Endodermal cell (in vitro differentiated cells): ENCODE measurements at regions not wholly inside any gene's neighbourhood (a gene's known extent, or its start where the extent isn't known, plus 50 kb on each side); places are given as distances from the start of the nearest gene placed in this dataset.

ENCODE experiments used
- DNase-seq: peaks from one replicate; pipeline ENCODE4 v3.0.0-alpha.2; 2017
- H3K27ac ChIP-seq: 2 replicates; pipeline ENCODE4 v1.5.1; 2013; ENCODE audit warnings: mild to moderate bottlenecking, low read depth, low read length, moderate library complexity
- H3K27me3 ChIP-seq: 2 replicates; pipeline ENCODE4 v1.6.1; 2013; ENCODE audit warnings: mild to moderate bottlenecking, low read length, moderate library complexity; ENCODE audit not compliant: insufficient read depth, control insufficient read depth, poor library complexity, severe bottlenecking
- H3K36me3 ChIP-seq: 2 replicates; pipeline ENCODE4 v1.7.0; 2013; ENCODE audit warnings: mild to moderate bottlenecking, low read length, moderate library complexity; ENCODE audit not compliant: control insufficient read depth, insufficient read depth
- H3K4me1 ChIP-seq: one replicate; pipeline ENCODE4 v1.7.0; 2013; ENCODE audit warnings: low read length; ENCODE audit not compliant: control insufficient read depth, insufficient read depth
- H3K4me3 ChIP-seq: 2 replicates; pipeline ENCODE4 v1.5.1; 2013; ENCODE audit warnings: mild to moderate bottlenecking, low read length, moderate library complexity
- H3K9ac ChIP-seq: 2 replicates; pipeline ENCODE4 v1.6.1; 2013; ENCODE audit warnings: mild to moderate bottlenecking, low read length, moderate library complexity; ENCODE audit not compliant: poor library complexity, severe bottlenecking; ENCODE audit errors: extremely low read depth
- H3K9me3 ChIP-seq: 2 replicates; pipeline ENCODE4 v1.6.1; 2013; ENCODE audit warnings: mild to moderate bottlenecking, low read length, moderate library complexity; ENCODE audit not compliant: control insufficient read depth
- H3K27ac Mint-ChIP-seq: 2 replicates; pipeline ENCODE4 v1.8.0; 2020; ENCODE audit warnings: mixed read lengths
- H3K27me3 Mint-ChIP-seq: 2 replicates; pipeline ENCODE4 v1.8.0; 2021; ENCODE audit warnings: mild to moderate bottlenecking, mixed read lengths; ENCODE audit not compliant: insufficient read depth
- H3K36me3 Mint-ChIP-seq: 2 replicates; pipeline ENCODE4 v1.8.0; 2020; ENCODE audit warnings: low read depth, mixed read lengths
- H3K4me1 Mint-ChIP-seq: 2 replicates; pipeline ENCODE4 v1.8.0; 2020; ENCODE audit warnings: mixed read lengths
- H3K4me3 Mint-ChIP-seq: 2 replicates; pipeline ENCODE4 v1.8.0; 2020; ENCODE audit warnings: mild to moderate bottlenecking, moderate library complexity, mixed read lengths
- H3K9me3 Mint-ChIP-seq: 2 replicates; pipeline ENCODE4 v1.8.0; 2020; ENCODE audit warnings: mild to moderate bottlenecking, mixed read lengths
- WGBS, 2 experiments: methylation state at CpG; one replicate each; pipeline versions ENCODE4 v1.1.5 to v1.1.7; 2013; ENCODE audit warnings: missing lambda C conversion rate in 2 of 2, mixed read lengths in 1 of 2; ENCODE audit not compliant: insufficient coverage in 1 of 2, insufficient read length in 1 of 2; 5-methylcytosine and 5-hydroxymethylcytosine counted together
- TF ChIP-seq, protein P1 (sequence below): fragments of 200-600 bp; sonication (generic); conservative IDR thresholded peaks from 2 replicates; pipeline ENCODE4 v1.5.0; 2021; ENCODE audit warnings: antibody characterized with exemption, mild to moderate bottlenecking

DNA sequence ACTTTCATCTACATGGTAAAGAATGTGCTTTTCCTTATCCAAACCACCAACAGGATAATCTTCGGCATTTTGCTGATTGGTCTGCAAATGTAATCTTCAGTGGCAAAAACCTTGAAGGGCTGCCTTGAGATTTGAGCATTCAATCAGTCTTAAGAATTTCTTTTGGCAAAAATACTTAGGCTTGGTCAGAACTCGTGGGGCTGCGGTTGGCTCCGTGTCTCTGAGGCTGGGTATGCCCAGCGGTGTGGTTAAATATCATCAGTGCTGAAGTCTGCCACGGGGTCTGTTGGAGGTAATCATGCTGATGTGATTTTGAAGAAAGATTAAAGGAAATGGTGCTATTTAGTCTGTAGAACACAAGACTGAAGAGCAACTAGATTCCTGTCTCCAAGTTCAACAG lies 262.6 kb downstream of the EN1 start:
- no peak overlapping the region for H3K4me3 Mint-ChIP-seq
- Histone ChIP-seq H3K4me1 (peaks cover under 1% of the 10 kb centered on the region), H3K27ac (no peak overlapping the region), H3K4me3 (no peak overlapping the region), H3K36me3 (no peaks in the 10 kb centered on the region), H3K9ac (no peak overlapping the region), H3K27me3 (no peaks in the 10 kb centered on the region), H3K9me3 (no peaks in the 10 kb centered on the region)
- peaks cover 35% of the 10 kb centered on the region for H3K4me1 Mint-ChIP-seq
- no peaks in the 10 kb centered on the region for H3K36me3 Mint-ChIP-seq
- TF ChIP-seq, protein P1, sequence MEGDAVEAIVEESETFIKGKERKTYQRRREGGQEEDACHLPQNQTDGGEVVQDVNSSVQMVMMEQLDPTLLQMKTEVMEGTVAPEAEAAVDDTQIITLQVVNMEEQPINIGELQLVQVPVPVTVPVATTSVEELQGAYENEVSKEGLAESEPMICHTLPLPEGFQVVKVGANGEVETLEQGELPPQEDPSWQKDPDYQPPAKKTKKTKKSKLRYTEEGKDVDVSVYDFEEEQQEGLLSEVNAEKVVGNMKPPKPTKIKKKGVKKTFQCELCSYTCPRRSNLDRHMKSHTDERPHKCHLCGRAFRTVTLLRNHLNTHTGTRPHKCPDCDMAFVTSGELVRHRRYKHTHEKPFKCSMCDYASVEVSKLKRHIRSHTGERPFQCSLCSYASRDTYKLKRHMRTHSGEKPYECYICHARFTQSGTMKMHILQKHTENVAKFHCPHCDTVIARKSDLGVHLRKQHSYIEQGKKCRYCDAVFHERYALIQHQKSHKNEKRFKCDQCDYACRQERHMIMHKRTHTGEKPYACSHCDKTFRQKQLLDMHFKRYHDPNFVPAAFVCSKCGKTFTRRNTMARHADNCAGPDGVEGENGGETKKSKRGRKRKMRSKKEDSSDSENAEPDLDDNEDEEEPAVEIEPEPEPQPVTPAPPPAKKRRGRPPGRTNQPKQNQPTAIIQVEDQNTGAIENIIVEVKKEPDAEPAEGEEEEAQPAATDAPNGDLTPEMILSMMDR: no peak
- no peak overlapping the region for H3K27ac Mint-ChIP-seq
- DNase-seq: no peak
- no peaks in the 10 kb centered on the region for H3K9me3 Mint-ChIP-seq
- peaks cover 7% of the 10 kb centered on the region for H3K27me3 Mint-ChIP-seq
- WGBS, 2 experiments: 85 to 95% methylated on average over 4 to 6 of the region's 6 CpGs

DNA sequence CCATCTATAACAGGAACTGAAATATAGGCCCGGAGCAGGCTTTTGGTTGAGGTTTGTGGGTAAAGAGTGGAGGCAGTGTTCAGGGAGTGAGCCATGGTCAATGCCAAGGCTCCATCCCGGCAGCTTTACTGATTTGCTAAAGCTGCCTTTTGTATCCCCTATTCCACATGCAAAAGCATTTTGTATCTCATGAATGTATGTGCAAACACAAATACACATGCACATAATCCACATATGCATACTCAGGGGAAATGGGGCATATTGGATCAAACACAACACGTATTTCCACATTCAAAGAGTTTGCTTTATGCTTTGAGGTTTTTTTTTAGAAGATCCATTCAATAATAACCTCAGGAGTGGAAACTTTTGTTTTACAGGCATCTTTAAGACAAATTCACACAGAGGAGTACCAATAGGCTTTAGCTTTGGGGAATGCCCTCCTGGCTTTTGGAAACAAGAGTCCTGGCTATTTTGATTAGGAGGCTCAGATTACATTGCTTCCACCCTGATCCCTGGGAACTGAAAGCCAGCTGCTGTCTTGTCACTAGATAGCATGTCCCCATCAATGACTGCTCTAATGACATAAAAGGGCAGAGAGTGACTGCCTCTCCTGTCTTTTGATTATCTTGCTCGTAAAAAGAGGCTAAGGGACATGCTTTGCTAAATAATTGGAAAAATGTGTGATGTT lies 263.2 kb downstream of the EN1 start:
- Histone ChIP-seq H3K36me3 (no peaks in the 10 kb centered on the region), H3K4me1 (peaks cover 3% of the 10 kb centered on the region), H3K4me3 (no peak overlapping the region), H3K27me3 (no peaks in the 10 kb centered on the region), H3K9ac (no peak overlapping the region), H3K27ac (no peak overlapping the region), H3K9me3 (no peaks in the 10 kb centered on the region)
- Mint-ChIP-seq H3K4me3 (no peak overlapping the region), H3K4me1 (peaks cover 36% of the 10 kb centered on the region), H3K27ac (no peak overlapping the region), H3K9me3 (no peaks in the 10 kb centered on the region), H3K36me3 (no peaks in the 10 kb centered on the region), H3K27me3 (peaks cover 7% of the 10 kb centered on the region)
- 87% methylated on average over 4 of the region's 4 CpGs; no CpG with 5 or more reads in 1 of the 2 experiments for WGBS, 2 experiments
- TF ChIP-seq, protein P1: no peak
- no peak for DNase-seq

DNA sequence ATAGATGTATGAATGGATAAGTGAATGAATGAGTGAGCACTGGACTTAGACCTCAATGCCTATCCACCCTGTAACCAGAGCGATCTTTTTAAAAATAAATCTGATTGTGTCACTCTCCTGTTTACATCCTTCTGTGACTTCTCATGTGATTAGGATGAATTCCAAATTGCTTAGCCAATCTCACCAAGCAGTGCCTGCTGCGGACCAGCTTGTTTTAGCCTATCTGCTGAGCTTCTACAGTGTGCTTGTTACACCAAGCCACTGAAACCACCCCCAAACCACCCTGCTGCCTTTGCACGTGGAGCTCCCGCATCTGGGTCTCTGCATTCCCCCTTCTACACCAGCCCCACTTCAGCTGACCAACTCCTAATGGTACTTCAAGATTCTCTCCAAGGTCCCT lies 265.4 kb downstream of the EN1 start:
- Mint-ChIP-seq H3K9me3 (no peaks in the 10 kb centered on the region), H3K27me3 (peaks cover 7% of the 10 kb centered on the region), H3K36me3 (no peaks in the 10 kb centered on the region), H3K27ac (no peak overlapping the region), H3K4me3 (no peak overlapping the region), H3K4me1 (peaks cover 34% of the 10 kb centered on the region)
- Histone ChIP-seq H3K27me3 (no peaks in the 10 kb centered on the region), H3K9me3 (no peaks in the 10 kb centered on the region), H3K9ac (no peak overlapping the region), H3K27ac (no peak overlapping the region), H3K4me3 (no peak overlapping the region), H3K36me3 (no peaks in the 10 kb centered on the region), H3K4me1 (peaks cover 6% of the 10 kb centered on the region)
- TF ChIP-seq, protein P1: no peak
- no peak for DNase-seq
- WGBS, 2 experiments: 95 to 100% methylated on average over 4 of the region's 4 CpGs
